Loucy (cell line): ENCODE measurements at regions not wholly inside any gene's neighbourhood (a gene's known extent, or its start where the extent isn't known, plus 50 kb on each side); places are given as distances from the start of the nearest gene placed in this dataset.
"Not testable (repeated sequence)": the region's sequence is repeated elsewhere in the genome, so short reads cannot be mapped to it uniquely, and the experiment has no call there.

Source experiments
- H2AFZ ChIP-seq: fragments of 200-600 bp; sonication (generic); 2 replicates; pipeline ENCODE4 v1.6.0; 2016; ENCODE audit warnings: antibody characterized with exemption, mild to moderate bottlenecking, low read length, moderate library complexity
- H3F3A ChIP-seq: fragments of 200-600 bp; 2 replicates; pipeline ENCODE4 v1.6.0; 2016; ENCODE audit warnings: antibody characterized with exemption, low read depth, mild to moderate bottlenecking
- H3K27me3 ChIP-seq: fragments of 200-600 bp; sonication (generic); 2 replicates; pipeline ENCODE4 v1.6.1; 2014; ENCODE audit warnings: low read length, mild to moderate bottlenecking; ENCODE audit not compliant: insufficient read depth, poor library complexity, severe bottlenecking
- H3K36me3 ChIP-seq: fragments of 200-600 bp; sonication (generic); 2 replicates; pipeline ENCODE4 v1.6.1; 2016; ENCODE audit warnings: low read length; ENCODE audit not compliant: insufficient read depth
- H3K4me1 ChIP-seq: fragments of 200-600 bp; sonication (generic); 2 replicates; pipeline ENCODE4 v1.5.1; 2014; ENCODE audit warnings: low read length, mild to moderate bottlenecking; ENCODE audit not compliant: insufficient read depth, poor library complexity, severe bottlenecking
- H3K4me2 ChIP-seq: fragments of 200-600 bp; sonication (generic); 2 replicates; pipeline ENCODE4 v1.6.0; 2014; ENCODE audit warnings: antibody characterized with exemption, low read length, low read depth, mild to moderate bottlenecking; ENCODE audit not compliant: poor library complexity, severe bottlenecking
- H3K4me3 ChIP-seq: fragments of 200-600 bp; sonication (generic); 2 replicates; pipeline ENCODE4 v1.5.1; 2014; ENCODE audit warnings: low read length, mild to moderate bottlenecking, mixed read lengths; ENCODE audit not compliant: poor library complexity, severe bottlenecking
- H3K79me2 ChIP-seq: fragments of 200-600 bp; sonication (generic); 2 replicates; pipeline ENCODE4 v1.6.1; 2014; ENCODE audit warnings: low read length; ENCODE audit not compliant: insufficient read depth
- H3K9ac ChIP-seq: fragments of 200-600 bp; sonication (generic); 2 replicates; pipeline ENCODE4 v1.6.0; 2014; ENCODE audit warnings: mild to moderate bottlenecking, low read depth, low read length, moderate library complexity; ENCODE audit not compliant: poor library complexity, severe bottlenecking
- H3K9me2 ChIP-seq: fragments of 200-600 bp; sonication (generic); replicated peaks from 2 replicates; pipeline ENCODE4 v1.6.1; 2016; ENCODE audit warnings: low read depth, low read length, mixed read lengths
- H3K9me3 ChIP-seq: fragments of 200-600 bp; sonication (generic); 2 replicates; pipeline ENCODE4 v1.6.1; 2014; ENCODE audit warnings: mild to moderate bottlenecking, antibody characterized with exemption, low read length, low read depth; ENCODE audit not compliant: insufficient read depth
- H4K20me1 ChIP-seq: fragments of 200-600 bp; sonication (generic); 2 replicates; pipeline ENCODE4 v1.6.0; 2014; ENCODE audit warnings: antibody characterized with exemption, low read length, mild to moderate bottlenecking; ENCODE audit not compliant: insufficient read depth, poor library complexity, severe bottlenecking
- CTCF ChIP-seq: fragments of 200-600 bp; sonication (generic); conservative IDR thresholded peaks from 2 replicates; pipeline ENCODE4 v1.5.1; 2014; ENCODE audit warnings: mild to moderate bottlenecking, antibody characterized with exemption, low read length
- EZH2phosphoT487 ChIP-seq: fragments of 200-600 bp; IDR thresholded peaks from 2 replicates; pipeline ENCODE4 v1.6.1; 2018; ENCODE audit warnings: antibody characterized with exemption, mild to moderate bottlenecking, moderate library complexity, borderline replicate concordance

- Histone ChIP-seq H4K20me1 (no peaks in the 10 kb centered on the region), H3K27me3 (no peaks in the 10 kb centered on the region)
Observed at GRCh38 chr20:60787276-60787675, 464.8 kb upstream of the CDH4 start.

GRCh38 chr20:60788070-60788469, 464.0 kb upstream of the CDH4 start:
- H3K9me3 ChIP-seq = no peaks in the 10 kb centered on the region
- no peak overlapping the region for H3K4me2 ChIP-seq
- no peaks in the 10 kb centered on the region for H3F3A ChIP-seq
- H4K20me1 ChIP-seq = no peaks in the 10 kb centered on the region
- no peaks in the 10 kb centered on the region for H3K27me3 ChIP-seq
- no peaks in the 10 kb centered on the region for H3K79me2 ChIP-seq
- H3K9ac ChIP-seq = no peak overlapping the region
- no peak overlapping the region for H3K4me3 ChIP-seq
- no peaks in the 10 kb centered on the region for H3K4me1 ChIP-seq
- TF ChIP-seq EZH2phosphoT487 = no peak
- TF ChIP-seq CTCF = no peak
- H3K36me3 ChIP-seq = no peaks in the 10 kb centered on the region
- H2AFZ ChIP-seq = no peak overlapping the region
- H3K9me2 ChIP-seq = no peaks in the 10 kb centered on the region

More at GRCh38 chr20:60787276-60787675, 464.8 kb upstream of the CDH4 start:
- Histone ChIP-seq H3K4me3 (no peak overlapping the region), H3K79me2 (no peaks in the 10 kb centered on the region), H3K9ac (no peak overlapping the region), H3F3A (no peaks in the 10 kb centered on the region), H3K36me3 (no peaks in the 10 kb centered on the region), H3K9me3 (no peaks in the 10 kb centered on the region), H3K4me2 (no peak overlapping the region), H3K4me1 (no peaks in the 10 kb centered on the region), H2AFZ (no peak overlapping the region), H3K9me2 (no peaks in the 10 kb centered on the region)
- no peak for TF ChIP-seq EZH2phosphoT487
- TF ChIP-seq CTCF = no peak

- Histone ChIP-seq H3K4me2 (no peak overlapping the region), H3K9ac (no peak overlapping the region), H3K4me3 (no peak overlapping the region), H3K36me3 (no peaks in the 10 kb centered on the region), H2AFZ (no peak overlapping the region), H3K4me1 (no peaks in the 10 kb centered on the region), H3K27me3 (no peaks in the 10 kb centered on the region), H3K9me3 (no peaks in the 10 kb centered on the region), H4K20me1 (no peaks in the 10 kb centered on the region), H3F3A (no peaks in the 10 kb centered on the region), H3K9me2 (no peaks in the 10 kb centered on the region), H3K79me2 (no peaks in the 10 kb centered on the region)
- TF ChIP-seq CTCF = no peak
- no peak for TF ChIP-seq EZH2phosphoT487
Observed at GRCh38 chr20:60789399-60789798, 462.7 kb upstream of the CDH4 start.

GRCh38 chr20:60790339-60790738, 461.7 kb upstream of the CDH4 start:
- not testable (repeated sequence) for H3K36me3 ChIP-seq, H3K4me2 ChIP-seq, H3K4me1 ChIP-seq, H3K27me3 ChIP-seq, H3F3A ChIP-seq, H3K4me3 ChIP-seq, H4K20me1 ChIP-seq, H3K9me3 ChIP-seq, H3K79me2 ChIP-seq, H3K9me2 ChIP-seq, H2AFZ ChIP-seq, H3K9ac ChIP-seq
